ENCODE measurements at regions not wholly inside any gene's neighbourhood (a gene's known extent, or its start where the extent isn't known, plus 50 kb on each side); places are given as distances from the start of the nearest gene placed in this dataset.
A peak's percentile ranks its signal among the peaks of the same experiment; 100 is the strongest.

DNA sequence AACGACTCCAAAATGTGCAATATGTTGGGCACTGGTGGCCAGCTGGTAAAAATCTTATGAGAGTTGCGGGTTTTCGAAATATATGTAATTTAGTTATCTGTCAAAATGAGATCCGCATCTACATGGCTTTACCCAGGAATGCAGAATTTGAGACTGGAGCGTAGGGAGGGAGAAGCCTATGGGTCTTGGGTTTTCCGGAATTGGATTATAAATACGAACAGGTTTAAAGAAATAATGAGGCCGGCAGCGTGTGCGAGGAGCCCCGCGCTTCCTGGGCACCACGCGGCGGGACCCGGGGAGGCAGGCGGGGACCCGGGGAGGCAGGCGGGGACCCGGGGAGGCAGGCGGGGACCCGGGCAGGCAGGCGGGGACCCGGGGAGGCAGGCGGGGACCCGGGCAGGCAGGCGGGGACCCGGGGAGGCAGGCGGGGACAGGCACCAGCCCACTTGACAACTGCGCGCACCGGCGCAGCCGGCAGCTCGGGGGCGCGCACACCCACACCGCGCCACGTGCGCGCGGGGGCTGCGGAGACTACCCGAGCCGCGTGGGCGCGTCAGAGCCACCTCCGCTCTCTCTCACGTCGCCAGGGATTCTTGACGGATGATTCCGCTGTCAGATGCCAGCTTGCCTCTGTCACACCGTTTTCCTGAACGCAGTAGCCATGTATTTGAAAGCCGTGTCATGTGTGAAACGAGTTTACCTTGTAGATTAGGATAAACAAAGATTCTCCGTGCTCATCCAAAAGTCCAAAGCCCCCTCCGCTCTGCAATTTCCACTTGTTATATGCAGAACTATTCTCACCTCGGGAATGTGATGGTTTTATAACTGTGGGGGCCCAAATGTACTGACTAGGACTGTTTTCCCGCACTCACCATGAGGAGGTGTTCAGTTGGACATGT is 54.3 kb upstream of the HNRNPU start (continued):
- TF ChIP-seq, protein P1, sequence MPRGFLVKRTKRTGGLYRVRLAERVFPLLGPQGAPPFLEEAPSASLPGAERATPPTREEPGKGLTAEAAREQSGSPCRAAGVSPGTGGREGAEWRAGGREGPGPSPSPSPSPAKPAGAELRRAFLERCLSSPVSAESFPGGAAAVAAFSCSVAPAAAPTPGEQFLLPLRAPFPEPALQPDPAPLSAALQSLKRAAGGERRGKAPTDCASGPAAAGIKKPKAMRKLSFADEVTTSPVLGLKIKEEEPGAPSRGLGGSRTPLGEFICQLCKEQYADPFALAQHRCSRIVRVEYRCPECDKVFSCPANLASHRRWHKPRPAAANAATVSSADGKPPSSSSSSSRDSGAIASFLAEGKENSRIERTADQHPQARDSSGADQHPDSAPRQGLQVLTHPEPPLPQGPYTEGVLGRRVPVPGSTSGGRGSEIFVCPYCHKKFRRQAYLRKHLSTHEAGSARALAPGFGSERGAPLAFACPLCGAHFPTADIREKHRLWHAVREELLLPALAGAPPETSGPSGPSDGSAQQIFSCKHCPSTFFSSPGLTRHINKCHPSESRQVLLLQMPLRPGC (tag by site-specific recombination; IDR thresholded peaks at IDR 0.05) = no peak
- no peak for TF ChIP-seq ZNF529 (tag by site-specific recombination; IDR thresholded peaks at IDR 0.05; ENCODE audit: insufficient replicate concordance)
- TF ChIP-seq TCF7L2 (IDR thresholded peaks at IDR 0.05; ENCODE audit: borderline replicate concordance, low read depth, low read length) = no peak
- peak; percentile 65 for TF ChIP-seq PATZ1 (tag by site-specific recombination; IDR thresholded peaks at IDR 0.05)
- TF ChIP-seq ZNF629 (tag by site-specific recombination; IDR thresholded peaks at IDR 0.05) = peak; percentile 39; the same call in 1 of the 2 replicates
- TF ChIP-seq, protein P2, sequence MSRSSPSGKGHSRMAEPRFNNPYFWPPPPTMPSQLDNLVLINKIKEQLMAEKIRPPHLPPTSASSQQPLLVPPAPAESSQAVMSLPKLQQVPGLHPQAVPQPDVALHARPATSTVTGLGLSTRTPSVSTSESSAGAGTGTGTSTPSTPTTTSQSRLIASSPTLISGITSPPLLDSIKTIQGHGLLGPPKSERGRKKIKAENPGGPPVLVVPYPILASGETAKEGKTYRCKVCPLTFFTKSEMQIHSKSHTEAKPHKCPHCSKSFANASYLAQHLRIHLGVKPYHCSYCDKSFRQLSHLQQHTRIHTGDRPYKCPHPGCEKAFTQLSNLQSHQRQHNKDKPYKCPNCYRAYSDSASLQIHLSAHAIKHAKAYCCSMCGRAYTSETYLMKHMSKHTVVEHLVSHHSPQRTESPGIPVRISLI (tag by site-specific recombination; IDR thresholded peaks at IDR 0.05) = no peak
- peak; percentile 80 for TF ChIP-seq ZNF600 (tag by site-specific recombination; IDR thresholded peaks at IDR 0.05)
- peak; percentile 61 for TF ChIP-seq PRDM1 (tag by site-specific recombination; IDR thresholded peaks at IDR 0.05)
- TF ChIP-seq ZNF610 (tag by site-specific recombination; IDR thresholded peaks at IDR 0.05; ENCODE audit: borderline replicate concordance) = peak; percentile 81; the same call in 1 of the 2 replicates
- no peak for TF ChIP-seq ZNF449 (tag by site-specific recombination; IDR thresholded peaks at IDR 0.05)
- no peak for TF ChIP-seq ZNF658 (tag by site-specific recombination; IDR thresholded peaks at IDR 0.05)
- TF ChIP-seq ZFHX2 (tag by site-specific recombination; conservative IDR thresholded peaks at IDR 0.05) = peak; percentile 100
- no peak for TF ChIP-seq ZNF23 (tag by site-specific recombination; IDR thresholded peaks at IDR 0.05; ENCODE audit: borderline replicate concordance)
- no peak for TF ChIP-seq ZNF426 (tag by site-specific recombination; IDR thresholded peaks at IDR 0.05)
- no peak for TF ChIP-seq SCRT1 (tag by site-specific recombination; IDR thresholded peaks at IDR 0.05; ENCODE audit: borderline replicate concordance)
- TF ChIP-seq ZNF341 (tag by site-specific recombination; IDR thresholded peaks at IDR 0.05; ENCODE audit: low read depth) = no peak
- no peak; the same call in 1 of the 2 replicates for TF ChIP-seq SP2 (tag by site-specific recombination; IDR thresholded peaks at IDR 0.05)
- TF ChIP-seq ZNF747 (tag by site-specific recombination; IDR thresholded peaks at IDR 0.05) = no peak
- TF ChIP-seq ZNF626 (tag by site-specific recombination; IDR thresholded peaks at IDR 0.05) = 0 out of 2 replicates have a peak, but pooled peaks have one; percentile 13
- TF ChIP-seq ZNF221 (tag by site-specific recombination; IDR thresholded peaks at IDR 0.05; ENCODE audit: borderline replicate concordance) = no peak
- no peak for TF ChIP-seq HOXD13 (CRISPR knock-in tag; IDR thresholded peaks at IDR 0.05; ENCODE audit: borderline replicate concordance)
- TF ChIP-seq ZNF561 (tag by site-specific recombination; IDR thresholded peaks at IDR 0.05; ENCODE audit: borderline replicate concordance) = peak; percentile 43; the same call in 1 of the 2 replicates
- TF ChIP-seq, protein P3, sequence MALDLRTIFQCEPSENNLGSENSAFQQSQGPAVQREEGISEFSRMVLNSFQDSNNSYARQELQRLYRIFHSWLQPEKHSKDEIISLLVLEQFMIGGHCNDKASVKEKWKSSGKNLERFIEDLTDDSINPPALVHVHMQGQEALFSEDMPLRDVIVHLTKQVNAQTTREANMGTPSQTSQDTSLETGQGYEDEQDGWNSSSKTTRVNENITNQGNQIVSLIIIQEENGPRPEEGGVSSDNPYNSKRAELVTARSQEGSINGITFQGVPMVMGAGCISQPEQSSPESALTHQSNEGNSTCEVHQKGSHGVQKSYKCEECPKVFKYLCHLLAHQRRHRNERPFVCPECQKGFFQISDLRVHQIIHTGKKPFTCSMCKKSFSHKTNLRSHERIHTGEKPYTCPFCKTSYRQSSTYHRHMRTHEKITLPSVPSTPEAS (tag by site-specific recombination; IDR thresholded peaks at IDR 0.05) = peak; percentile 9; the same call in 1 of the 2 replicates
- 0 out of 2 replicates have a peak, but pooled peaks have one; percentile 17 for TF ChIP-seq KLF8 (tag by site-specific recombination; IDR thresholded peaks at IDR 0.05)
- 0 out of 2 replicates have a peak, but pooled peaks have one; percentile 4 for TF ChIP-seq GLI2 (tag by site-specific recombination; IDR thresholded peaks at IDR 0.05; ENCODE audit: borderline replicate concordance, low read depth)
- no peak for TF ChIP-seq ZNF645 (tag by site-specific recombination; IDR thresholded peaks at IDR 0.05)
- TF ChIP-seq ZNF571 (tag by site-specific recombination; IDR thresholded peaks at IDR 0.05) = no peak
- no peak; the same call in 1 of the 2 replicates for TF ChIP-seq YY1 (tag by site-specific recombination; IDR thresholded peaks at IDR 0.05)
- TF ChIP-seq ZNF175 (tag by site-specific recombination; IDR thresholded peaks at IDR 0.05) = no peak
- TF ChIP-seq ZNF843 (tag by site-specific recombination; IDR thresholded peaks at IDR 0.05) = no peak

All from HEK293 (cell line).